H9 (cell line): ENCODE measurements at regions not wholly inside any gene's neighbourhood (a gene's known extent, or its start where the extent isn't known, plus 50 kb on each side); places are given as distances from the start of the nearest gene placed in this dataset.
A peak's percentile ranks its signal among the peaks of the same experiment; 100 is the strongest.

Experiments
- DNase-seq: peaks from one replicate; pipeline ENCODE4 v3.0.0-alpha.2; 2017
- H2AFZ ChIP-seq: one replicate; pipeline ENCODE4 v1.6.1; 2013; ENCODE audit warnings: mild to moderate bottlenecking, low read length, control low read depth, moderate library complexity
- H2AK5ac ChIP-seq: 2 replicates; pipeline ENCODE4 v1.6.1; 2013; ENCODE audit warnings: low read length, control low read depth, mixed read lengths; ENCODE audit not compliant: insufficient read length
- H2BK120ac ChIP-seq: one replicate; pipeline ENCODE4 v1.6.1; 2013; ENCODE audit warnings: low read depth, mild to moderate bottlenecking, low read length, control low read depth, inconsistent platforms; ENCODE audit not compliant: poor library complexity, severe bottlenecking
- H2BK12ac ChIP-seq: 2 replicates; pipeline ENCODE4 v1.6.1; 2013; ENCODE audit warnings: low read length, control low read depth, mixed read lengths, low read depth; ENCODE audit not compliant: insufficient read length
- H2BK15ac ChIP-seq: 2 replicates; pipeline ENCODE4 v1.6.1; 2013; ENCODE audit warnings: low read depth, low read length, control low read depth
- H2BK20ac ChIP-seq: one replicate; pipeline ENCODE4 v1.6.1; 2013; ENCODE audit warnings: low read depth, mild to moderate bottlenecking, low read length, control low read depth, inconsistent platforms; ENCODE audit not compliant: poor library complexity, severe bottlenecking
- H2BK5ac ChIP-seq: 2 replicates; pipeline ENCODE4 v1.6.1; 2013; ENCODE audit warnings: low read length, control low read depth, mixed read lengths; ENCODE audit not compliant: insufficient read length
- H3K14ac ChIP-seq: 2 replicates; pipeline ENCODE4 v1.6.1; 2013; ENCODE audit warnings: low read length, control low read depth; ENCODE audit not compliant: insufficient read depth
- H3K18ac ChIP-seq: 2 replicates; pipeline ENCODE4 v1.6.1; 2013; ENCODE audit warnings: low read depth, mild to moderate bottlenecking, mixed read lengths, low read length, control low read depth; ENCODE audit not compliant: insufficient read length
- H3K23ac ChIP-seq: 2 replicates; pipeline ENCODE4 v1.6.1; 2013; ENCODE audit warnings: low read length, control low read depth, mixed read lengths, low read depth; ENCODE audit not compliant: insufficient read length
- H3K23me2 ChIP-seq: 2 replicates; pipeline ENCODE4 v1.6.1; 2013; ENCODE audit warnings: low read depth, mild to moderate bottlenecking, mixed read lengths, low read length, control low read depth; ENCODE audit not compliant: insufficient read length, poor library complexity, severe bottlenecking
- H3K27ac ChIP-seq: 2 replicates; pipeline ENCODE4 v1.5.1; 2013; ENCODE audit warnings: low read length, control low read depth, mixed read lengths, low read depth; ENCODE audit not compliant: insufficient read length
- H3K27me3 ChIP-seq: 2 replicates; pipeline ENCODE4 v1.6.1; 2013; ENCODE audit warnings: low read length, control low read depth, inconsistent platforms; ENCODE audit not compliant: insufficient read depth
- H3K4ac ChIP-seq: 2 replicates; pipeline ENCODE4 v1.6.1; 2013; ENCODE audit warnings: low read depth, mild to moderate bottlenecking, control low read depth, inconsistent platforms, low read length, moderate library complexity
- H3K4me1 ChIP-seq: 2 replicates; pipeline ENCODE4 v1.6.1; 2013; ENCODE audit warnings: low read length, control low read depth, inconsistent platforms; ENCODE audit not compliant: insufficient read depth
- H3K4me2 ChIP-seq: 2 replicates; pipeline ENCODE4 v1.6.1; 2013; ENCODE audit warnings: low read length, control low read depth, mixed read lengths; ENCODE audit not compliant: insufficient read length, insufficient read depth
- H3K56ac ChIP-seq: 2 replicates; pipeline ENCODE4 v1.6.1; 2013; ENCODE audit warnings: low read depth, mild to moderate bottlenecking, mixed read lengths, low read length, control low read depth; ENCODE audit not compliant: insufficient read length
- H3K79me1 ChIP-seq: 2 replicates; pipeline ENCODE4 v1.6.1; 2013; ENCODE audit warnings: low read depth, mild to moderate bottlenecking, moderate library complexity, low read length, control low read depth, inconsistent platforms; ENCODE audit not compliant: insufficient read depth, poor library complexity, severe bottlenecking
- H3K79me2 ChIP-seq: 2 replicates; pipeline ENCODE4 v1.6.1; 2013; ENCODE audit warnings: low read length, control low read depth, inconsistent platforms; ENCODE audit not compliant: insufficient read depth
- H3K9ac ChIP-seq: 2 replicates; pipeline ENCODE4 v1.6.1; 2013; ENCODE audit warnings: low read length, control low read depth, mixed read lengths; ENCODE audit not compliant: insufficient read length; ENCODE audit errors: extremely low read depth
- H3K9me3 ChIP-seq: one replicate; pipeline ENCODE4 v1.6.1; 2013; ENCODE audit warnings: low read depth, low read length, inconsistent platforms; ENCODE audit not compliant: control insufficient read depth
- H3T11ph ChIP-seq: one replicate; pipeline ENCODE4 v1.6.1; 2013; ENCODE audit warnings: mild to moderate bottlenecking, low read length, control low read depth, inconsistent platforms
- H4K20me1 ChIP-seq: one replicate; pipeline ENCODE4 v1.6.1; 2013; ENCODE audit not compliant: control insufficient read depth, insufficient read length, insufficient read depth
- H4K5ac ChIP-seq: 2 replicates; pipeline ENCODE4 v1.6.1; 2013; ENCODE audit warnings: low read depth, mild to moderate bottlenecking, mixed read lengths, low read length, control low read depth; ENCODE audit not compliant: insufficient read length
- H4K8ac ChIP-seq: replicated peaks from 2 replicates; pipeline ENCODE4 v1.6.1; 2013; ENCODE audit warnings: low read length, control low read depth, mixed read lengths, low read depth; ENCODE audit not compliant: insufficient read length
- H4K91ac ChIP-seq: 2 replicates; pipeline ENCODE4 v1.6.1; 2013; ENCODE audit warnings: low read depth, mild to moderate bottlenecking, moderate library complexity, mixed read lengths, low read length, control low read depth; ENCODE audit not compliant: insufficient read length
- H3K27ac Mint-ChIP-seq, 3 experiments: 2 replicates in 2 of 3; 3 replicates in 1 of 3; pipeline ENCODE4 v1.8.0; 2020 to 2021; ENCODE audit warnings: mixed read lengths in 3 of 3, mild to moderate bottlenecking in 1 of 3, moderate library complexity in 1 of 3
- H3K27me3 Mint-ChIP-seq: 2 replicates; pipeline ENCODE4 v1.8.0; 2021; ENCODE audit warnings: low read depth, mild to moderate bottlenecking, moderate library complexity, mixed read lengths
- H3K36me3 Mint-ChIP-seq, 3 experiments: 2 replicates in 2 of 3; 3 replicates in 1 of 3; pipeline ENCODE4 v1.8.0; 2020 to 2021; ENCODE audit warnings: low read depth in 3 of 3, mixed read lengths in 3 of 3; ENCODE audit not compliant: insufficient read depth in 1 of 3
- H3K4me1 Mint-ChIP-seq, 2 experiments: 2 replicates each; pipeline ENCODE4 v1.8.0; 2020; ENCODE audit warnings: mixed read lengths in 2 of 2
- H3K4me3 Mint-ChIP-seq, 2 experiments: 2 replicates in 1 of 2; 3 replicates in 1 of 2; pipeline ENCODE4 v1.8.0; 2020 to 2021; ENCODE audit warnings: mild to moderate bottlenecking in 2 of 2, mixed read lengths in 2 of 2, moderate library complexity in 1 of 2
- H3K9me3 Mint-ChIP-seq, 2 experiments: 2 replicates in 1 of 2; 3 replicates in 1 of 2; pipeline ENCODE4 v1.8.0; 2020; ENCODE audit warnings: mild to moderate bottlenecking in 2 of 2, mixed read lengths in 2 of 2, moderate library complexity in 1 of 2
- CTCF ChIP-seq: fragments of 200-600 bp; sonication (generic); conservative IDR thresholded peaks from 3 replicates; pipeline ENCODE4 v1.8.0; 2021; ENCODE audit warnings: antibody characterized with exemption, mild to moderate bottlenecking
- WGBS: extraction: QIAGEN DNeasy Blood & Tissue Kit; methylation state at CpG from one replicate; pipeline ENCODE4 v1.1.7; 2013; ENCODE audit warnings: missing lambda C conversion rate, low lambda C conversion rate, mixed read lengths; ENCODE audit not compliant: insufficient read length; ENCODE audit errors: extremely low coverage; 5-methylcytosine and 5-hydroxymethylcytosine counted together

- Histone ChIP-seq H3K79me2 (no peaks in the 10 kb centered on the region), H3K18ac (no peak overlapping the region), H3K4me2 (no peak overlapping the region), H2AK5ac (no peak overlapping the region), H3K56ac (no peak overlapping the region), H3K4me1 (no peaks in the 10 kb centered on the region), H3K9ac (no peak overlapping the region), H2BK120ac (no peak overlapping the region), H2BK5ac (no peak overlapping the region), H3K23me2 (no peaks in the 10 kb centered on the region), H3K23ac (no peak overlapping the region), H4K91ac (no peak overlapping the region), H4K20me1 (no peaks in the 10 kb centered on the region), H4K8ac (no peak overlapping the region), H3K14ac (no peak overlapping the region), H3T11ph (no peak overlapping the region), H4K5ac (no peak overlapping the region), H2BK20ac (no peak overlapping the region), H3K27ac (no peak overlapping the region), H2BK15ac (no peak overlapping the region), H3K27me3 (no peaks in the 10 kb centered on the region), H3K9me3 (no peaks in the 10 kb centered on the region), H3K79me1 (no peaks in the 10 kb centered on the region), H2BK12ac (no peak overlapping the region), H2AFZ (no peak overlapping the region), H3K4ac (no peak overlapping the region)
- Mint-ChIP-seq H3K36me3 (no peaks in the 10 kb centered on the region), H3K9me3 (no peaks in the 10 kb centered on the region), H3K27me3 (peaks cover 36% of the 10 kb centered on the region), H3K4me3 (no peak overlapping the region), H3K4me1 (peaks cover 4 to 15% of the 10 kb centered on the region in 2 experiments), H3K27ac (no peak overlapping the region)
- peak; percentile 47; the same call in 2 of the 3 replicates for TF ChIP-seq CTCF
- DNase-seq: peak; percentile 26
- WGBS: no CpG with 5 or more reads among the region's 4 CpGs
Measured at GRCh38 chr13:88761145-88761544, 1090.0 kb downstream of the SLITRK5 start.
